ENCODE measurements at regions not wholly inside any gene's neighbourhood (a gene's known extent, or its start where the extent isn't known, plus 50 kb on each side); places are given as distances from the start of the nearest gene placed in this dataset.
"Not testable (repeated sequence)": the region's sequence is repeated elsewhere in the genome, so short reads cannot be mapped to it uniquely, and the experiment has no call there.

DNA sequence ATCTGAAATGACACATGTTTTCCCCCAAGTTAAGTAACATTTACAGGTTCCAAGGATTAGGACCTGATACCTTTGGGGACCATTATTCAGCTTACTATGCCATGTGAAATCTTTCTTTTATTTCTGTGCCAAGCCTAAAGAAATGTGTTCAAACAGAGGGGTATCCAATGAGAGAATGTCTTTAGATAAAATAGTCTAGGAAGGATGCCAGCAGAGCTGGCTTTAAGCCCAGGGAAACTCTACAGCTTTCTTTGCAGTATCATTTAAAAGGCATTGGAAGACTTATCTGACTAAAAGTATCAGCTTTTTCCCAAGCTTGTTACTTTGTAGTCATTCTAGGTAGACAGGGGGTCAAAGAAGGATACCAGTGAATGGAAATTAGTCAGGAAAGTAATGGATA, 860.4 kb downstream of the PLA2G4A start:
- no peak for DNase-seq (ENCODE audit: extremely low read depth, low read depth, low spot score)

DNA sequence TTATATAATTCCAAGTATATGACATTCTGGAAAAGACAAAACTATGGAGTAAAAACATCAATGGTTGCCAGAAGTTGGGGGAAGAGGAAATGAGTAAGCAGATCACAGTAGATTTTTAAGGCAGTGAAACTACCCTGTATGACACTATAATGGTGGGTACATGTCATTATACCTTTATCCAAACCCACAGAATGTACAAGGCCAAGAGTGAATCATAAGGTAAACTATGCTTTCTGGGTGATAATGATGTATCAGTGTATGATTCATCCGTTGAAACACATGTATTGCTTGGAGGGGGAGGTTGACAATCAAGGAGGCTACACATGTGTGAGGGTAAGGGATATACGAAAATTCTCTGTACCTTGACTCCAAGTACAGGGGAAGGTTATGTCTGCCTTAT, 862.7 kb downstream of the PLA2G4A start:
- peak; percentile 33 for DNase-seq (ENCODE audit: extremely low read depth, low read depth, low spot score)

DNA sequence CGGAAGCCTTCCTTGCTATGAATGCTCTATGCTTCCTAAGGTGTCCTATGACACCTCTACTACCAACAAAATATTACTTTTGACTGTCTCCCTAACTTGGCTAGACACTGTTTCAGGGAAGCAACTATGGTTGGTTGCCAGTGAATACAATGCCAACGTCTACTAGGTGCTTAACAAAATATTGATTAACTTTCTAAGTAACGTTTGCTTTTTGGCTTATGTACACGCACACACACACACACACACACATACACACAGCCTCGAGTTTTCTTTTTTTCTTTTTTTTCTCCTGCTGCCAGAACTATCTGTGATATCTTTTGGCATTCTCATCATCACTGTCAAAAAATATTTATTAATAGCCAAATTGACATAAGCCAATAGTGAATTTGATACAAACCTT, 864.0 kb downstream of the PLA2G4A start:
- no peak for DNase-seq (ENCODE audit: extremely low read depth, low read depth, low spot score)

DNA sequence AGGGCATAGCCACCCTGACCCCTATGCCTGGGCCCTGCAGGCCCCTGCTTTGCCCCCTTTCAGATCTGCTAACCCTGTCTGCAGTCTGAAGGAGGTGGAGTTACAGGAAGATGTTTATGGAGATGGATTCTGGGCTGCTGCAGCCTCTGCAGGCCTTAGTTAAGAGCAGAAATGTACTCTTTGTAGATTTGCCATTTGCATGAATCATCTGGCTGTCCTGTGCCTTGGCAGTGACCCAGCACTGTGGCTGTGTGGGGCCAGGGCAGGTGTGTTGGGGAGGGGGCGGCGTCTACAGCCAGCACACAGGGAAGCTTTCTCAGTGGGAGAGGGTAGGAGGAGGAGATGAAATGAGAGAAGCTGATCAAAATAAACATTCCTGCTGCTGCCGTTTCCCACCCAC, 867.3 kb downstream of the PLA2G4A start:
- DNase-seq (ENCODE audit: extremely low read depth, low read depth, low spot score) = no peak

DNA sequence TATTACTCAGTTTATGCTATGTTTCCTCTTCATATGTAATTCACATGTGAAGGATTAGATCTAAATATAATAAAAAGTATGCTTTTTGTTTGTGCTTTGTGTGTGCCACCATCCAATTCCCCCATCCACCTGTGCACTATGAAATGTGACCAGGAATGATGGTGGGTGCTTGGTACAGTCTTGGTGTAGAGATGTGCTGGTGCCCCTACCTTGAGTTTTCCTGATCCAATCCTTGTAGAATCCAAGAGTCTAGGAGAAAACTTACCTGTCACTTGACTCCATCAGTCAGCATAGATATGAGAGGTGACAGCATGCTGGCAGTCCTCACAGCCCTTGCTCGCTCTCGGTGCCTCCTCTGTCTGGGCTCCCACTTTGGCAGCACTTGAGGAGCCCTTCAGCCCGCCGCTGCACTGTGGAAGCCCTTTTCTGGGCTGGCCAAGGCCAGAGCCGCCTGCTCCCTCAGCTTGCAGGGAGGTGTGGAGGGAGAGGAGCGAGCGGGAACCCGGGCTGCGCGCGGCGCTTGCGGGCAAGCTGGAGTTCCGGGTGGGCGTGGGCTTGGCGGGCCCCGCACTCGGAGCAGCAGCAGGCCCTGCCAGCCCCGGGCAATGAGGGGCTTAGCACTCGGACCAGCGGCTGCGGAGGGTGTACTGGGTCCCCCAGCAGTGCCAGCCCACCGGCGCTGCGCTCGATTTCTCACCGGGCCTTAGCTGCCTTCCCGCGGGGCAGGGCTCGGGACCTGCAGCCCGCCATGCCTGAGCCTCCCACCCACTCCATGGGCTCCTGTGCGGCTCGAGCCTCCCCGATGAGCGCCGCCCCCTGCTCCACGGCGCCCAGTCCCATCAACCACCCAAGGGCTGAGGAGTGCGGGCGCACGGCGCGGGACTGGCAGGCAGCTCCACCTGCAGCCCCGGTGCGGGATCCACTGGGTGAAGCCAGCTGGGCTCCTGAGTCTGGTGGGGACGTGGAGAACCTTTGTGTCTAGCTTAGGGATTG, 874.7 kb downstream of the PLA2G4A start:
- not testable (repeated sequence) for DNase-seq (ENCODE audit: extremely low read depth, low read depth, low spot score)

DNA sequence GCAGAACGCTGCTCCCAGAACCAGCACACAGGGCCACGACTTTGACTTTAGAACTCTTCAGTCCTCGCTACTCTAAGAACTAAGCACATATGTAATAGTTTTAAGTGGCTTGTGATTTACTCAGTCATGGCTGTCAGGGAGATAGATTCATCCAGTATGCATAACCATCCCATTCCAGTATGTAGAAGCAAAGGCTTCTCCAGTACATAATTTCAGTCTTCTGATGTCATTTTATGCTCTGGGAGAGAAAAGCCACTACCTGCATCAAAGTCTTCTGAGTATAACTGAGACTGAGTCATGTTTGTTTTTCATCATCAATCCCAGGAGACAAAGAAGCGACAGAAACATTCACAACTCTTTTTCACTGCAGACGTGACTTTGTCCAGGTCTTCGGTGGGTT, 885.7 kb downstream of the PLA2G4A start:
- DNase-seq (ENCODE audit: extremely low read depth, low read depth, low spot score) = no peak

DNA sequence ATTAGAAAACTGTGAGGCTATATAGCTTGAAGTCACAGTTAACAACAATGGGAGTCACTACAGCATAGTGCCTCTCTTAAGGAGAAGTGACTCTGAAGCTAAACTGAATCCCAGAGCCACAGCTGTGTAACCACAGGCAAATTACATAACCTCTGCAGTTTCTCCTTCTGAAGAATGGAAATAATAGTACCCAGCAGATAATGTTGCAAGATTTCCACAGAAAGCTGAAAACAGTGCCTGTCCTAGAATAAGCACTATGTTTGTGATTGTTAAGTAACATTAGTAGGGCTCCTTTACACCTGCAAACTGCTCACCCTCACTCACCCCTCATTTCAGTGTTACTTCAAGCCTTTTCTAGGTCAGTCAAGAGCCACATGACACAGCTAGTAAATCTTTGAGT, 886.7 kb downstream of the PLA2G4A start:
- no peak for DNase-seq (ENCODE audit: extremely low read depth, low read depth, low spot score)

DNA sequence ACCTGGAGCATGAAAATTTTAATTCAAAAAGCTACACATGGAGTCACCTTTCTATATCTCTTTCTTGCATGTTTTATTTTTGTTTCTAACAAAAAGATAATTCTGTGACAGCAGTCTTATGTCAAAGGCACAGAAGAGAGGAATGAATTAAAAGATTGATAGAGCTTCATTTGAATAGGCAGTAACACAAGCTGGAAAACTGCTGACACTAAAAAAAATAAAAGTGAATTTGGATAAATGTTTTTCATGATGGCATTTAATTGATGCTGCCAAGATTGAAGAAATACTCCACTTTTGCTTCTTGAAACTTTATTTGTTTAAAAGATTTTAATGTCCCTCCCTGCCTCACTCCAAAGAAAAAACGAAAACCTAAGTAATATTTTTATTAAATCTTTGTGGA, 887.4 kb downstream of the PLA2G4A start:
- no peak for DNase-seq (ENCODE audit: extremely low read depth, low read depth, low spot score)

DNA sequence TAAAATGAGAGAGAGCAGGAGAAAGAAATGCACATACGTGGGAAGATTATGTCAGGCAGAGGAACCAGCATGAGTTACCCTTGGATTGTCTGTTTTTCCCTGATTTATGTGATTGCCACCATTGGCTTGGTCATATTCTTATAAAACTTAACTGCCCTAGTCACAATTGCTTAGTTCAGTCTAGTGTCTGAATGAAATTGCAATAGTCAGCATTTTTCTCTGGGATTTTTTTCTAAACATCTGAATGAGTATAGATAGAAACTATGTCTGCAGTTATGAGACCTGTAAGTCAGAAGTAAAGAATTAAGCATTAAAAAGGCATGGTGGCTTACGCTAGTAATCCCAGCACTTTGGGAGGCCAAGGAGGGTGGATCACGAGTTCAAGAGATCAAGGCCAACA, 889.8 kb downstream of the PLA2G4A start:
- no peak for DNase-seq (ENCODE audit: extremely low read depth, low read depth, low spot score)

DNA sequence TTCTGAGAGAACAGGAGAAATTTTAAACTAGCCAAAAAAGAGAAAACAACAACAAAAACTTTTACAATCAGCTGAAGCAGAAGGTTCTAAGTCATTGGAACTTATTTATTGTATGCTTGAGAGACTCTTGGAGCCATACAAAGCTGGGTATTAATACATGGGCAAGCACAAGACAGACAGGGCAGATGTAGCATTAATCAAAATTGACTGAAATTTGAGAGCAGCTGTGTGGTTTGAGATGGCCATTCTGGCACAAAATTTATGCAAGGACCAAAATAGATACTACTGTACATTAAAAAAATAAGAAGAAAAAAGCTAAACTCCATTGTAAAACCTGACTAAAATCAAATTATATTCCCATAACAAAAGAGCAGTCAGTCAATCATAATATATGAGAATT, 892.5 kb downstream of the PLA2G4A start:
- DNase-seq (ENCODE audit: extremely low read depth, low read depth, low spot score) = no peak

DNA sequence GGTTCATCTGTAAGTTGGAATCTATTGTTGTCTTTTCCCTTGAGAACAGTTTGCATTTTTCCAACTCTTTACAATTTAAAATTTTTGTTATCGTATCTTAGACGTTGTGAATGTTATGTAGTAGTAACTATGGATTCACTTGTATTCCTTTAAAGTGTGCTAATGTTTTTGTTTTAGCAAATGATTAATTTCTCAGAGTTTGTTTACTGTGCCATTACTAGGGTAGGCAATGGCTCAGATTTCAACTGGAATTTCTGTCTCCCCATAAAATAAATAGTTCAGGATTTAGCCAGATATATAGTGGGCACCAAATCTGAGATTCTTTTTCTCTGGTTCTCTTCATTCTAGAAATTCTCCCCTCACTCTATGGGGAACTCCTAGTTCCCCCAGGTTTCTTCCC, 896.5 kb downstream of the PLA2G4A start:
- no peak for DNase-seq (ENCODE audit: extremely low read depth, low read depth, low spot score)

DNA sequence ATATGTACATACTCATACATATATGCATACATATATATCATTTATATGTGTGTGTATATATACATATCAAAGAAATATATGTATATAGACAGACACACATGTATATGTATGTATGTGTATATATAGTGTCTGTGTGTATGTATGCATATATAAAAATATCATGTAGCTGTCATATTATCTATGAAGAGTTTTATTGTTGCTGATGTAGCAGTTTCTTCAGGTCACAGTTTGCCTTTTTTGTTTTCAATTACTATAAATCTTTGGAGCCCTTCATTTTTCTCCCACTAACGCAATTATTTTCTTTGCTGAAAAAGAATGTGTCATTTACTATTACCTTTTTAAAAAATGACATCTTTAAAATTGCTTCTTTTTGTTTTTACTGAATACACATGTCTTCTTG, 904.5 kb downstream of the PLA2G4A start:
- no peak for DNase-seq (ENCODE audit: extremely low read depth, low read depth, low spot score)

DNA sequence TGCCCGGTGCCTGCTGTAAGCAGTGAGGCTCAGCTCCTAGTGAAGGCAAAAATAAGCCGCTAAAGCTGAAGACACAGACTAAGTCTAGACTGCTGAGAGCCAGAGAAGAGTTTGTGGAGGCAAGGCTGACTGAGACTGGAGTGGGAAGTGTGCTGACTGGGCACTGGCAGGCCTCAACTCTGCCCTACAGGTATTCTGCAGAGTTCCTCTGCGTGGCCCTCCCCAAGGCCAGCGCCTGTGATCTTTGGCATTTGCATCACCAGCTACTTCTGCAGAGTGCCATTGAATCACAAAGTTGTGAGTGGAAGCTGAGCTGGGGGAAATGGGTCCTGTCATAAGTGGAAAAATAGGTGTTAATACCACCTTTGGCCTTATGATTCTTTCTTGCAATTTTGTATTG, 905.7 kb downstream of the PLA2G4A start:
- DNase-seq (ENCODE audit: extremely low read depth, low read depth, low spot score) = no peak

DNA sequence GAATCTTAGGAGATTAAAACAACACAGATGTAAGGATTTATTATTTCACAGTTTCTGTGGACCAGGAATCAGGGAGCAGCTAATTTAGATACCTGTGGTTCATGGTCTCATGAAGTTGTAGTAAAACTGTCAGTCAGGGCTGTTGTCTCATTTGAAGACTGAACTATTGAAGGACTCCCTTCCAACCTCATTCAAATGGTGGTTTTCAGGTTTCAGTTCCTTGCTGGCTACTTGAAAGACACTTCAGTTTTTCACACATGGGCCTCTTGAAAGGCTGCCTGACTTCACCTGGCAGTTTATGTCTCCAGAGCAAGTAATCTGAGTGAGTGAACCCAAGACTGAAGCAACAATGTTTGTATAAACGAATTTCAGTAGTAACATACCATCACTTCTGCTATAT, 915.9 kb downstream of the PLA2G4A start:
- no peak for DNase-seq (ENCODE audit: extremely low read depth, low read depth, low spot score)

DNA sequence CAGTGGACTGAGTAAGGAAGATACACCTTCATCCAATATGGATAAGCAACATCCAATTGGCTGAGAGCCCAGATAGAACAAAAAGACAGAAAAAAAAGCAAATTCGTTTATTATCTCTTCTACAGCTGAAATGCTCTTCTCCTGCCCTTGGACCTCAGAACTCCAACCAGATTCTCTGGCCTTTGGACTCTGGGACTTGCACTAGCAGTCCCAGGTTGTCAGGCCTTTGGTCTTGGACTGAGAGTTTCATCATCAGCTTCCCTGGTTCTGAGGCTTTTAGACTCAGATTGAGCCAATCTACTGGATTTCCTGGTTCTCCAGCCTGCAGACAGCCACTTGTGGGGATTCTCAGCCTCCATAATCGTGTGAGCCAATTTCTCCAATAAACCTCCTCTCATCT, 926.8 kb downstream of the PLA2G4A start:
- no peak for DNase-seq (ENCODE audit: extremely low read depth, low read depth, low spot score)

DNA sequence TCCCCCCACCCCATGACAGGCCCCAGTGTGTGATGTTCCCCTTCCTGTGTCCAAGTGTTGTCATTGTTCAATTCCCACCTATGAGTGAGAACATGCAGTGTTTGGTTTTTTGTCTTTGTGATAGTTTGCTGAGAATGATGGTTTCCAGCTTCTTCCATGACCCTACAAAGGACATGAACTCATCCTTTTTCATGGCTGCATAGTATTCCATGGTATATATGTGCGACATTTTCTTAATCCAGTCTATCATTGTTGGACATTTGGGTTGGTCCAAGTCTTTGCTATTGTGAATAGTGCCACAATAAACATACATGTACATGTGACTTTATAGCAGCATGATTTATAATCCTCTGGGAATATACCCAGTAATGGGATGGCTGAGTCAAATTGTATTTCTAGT, 927.9 kb downstream of the PLA2G4A start:
- not testable (repeated sequence) for DNase-seq (ENCODE audit: extremely low read depth, low read depth, low spot score)

DNA sequence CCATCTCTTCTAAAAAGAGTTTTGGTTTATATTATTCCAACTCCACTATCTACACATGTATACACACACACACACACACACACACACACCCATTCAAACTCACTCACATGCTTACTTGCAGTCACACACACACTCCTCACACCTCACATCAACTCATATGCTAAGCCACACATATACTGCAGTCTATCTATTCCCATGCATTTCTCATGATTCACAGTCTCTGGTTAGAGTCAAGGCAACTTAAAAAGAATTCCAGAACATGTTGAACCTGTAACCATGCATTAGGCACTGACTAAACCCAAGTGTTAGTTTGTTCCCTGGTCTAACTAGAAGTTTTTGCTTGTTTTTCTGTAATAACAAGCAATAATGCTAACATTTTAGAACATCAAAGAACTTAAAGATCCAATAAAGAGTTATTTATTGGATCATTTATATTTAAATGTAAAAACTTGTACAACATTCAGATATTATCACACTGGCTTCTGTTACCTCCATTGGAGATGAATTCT, 931.1 kb downstream of the PLA2G4A start:
- DNase-seq (ENCODE audit: extremely low read depth, low read depth, low spot score) = no peak

DNA sequence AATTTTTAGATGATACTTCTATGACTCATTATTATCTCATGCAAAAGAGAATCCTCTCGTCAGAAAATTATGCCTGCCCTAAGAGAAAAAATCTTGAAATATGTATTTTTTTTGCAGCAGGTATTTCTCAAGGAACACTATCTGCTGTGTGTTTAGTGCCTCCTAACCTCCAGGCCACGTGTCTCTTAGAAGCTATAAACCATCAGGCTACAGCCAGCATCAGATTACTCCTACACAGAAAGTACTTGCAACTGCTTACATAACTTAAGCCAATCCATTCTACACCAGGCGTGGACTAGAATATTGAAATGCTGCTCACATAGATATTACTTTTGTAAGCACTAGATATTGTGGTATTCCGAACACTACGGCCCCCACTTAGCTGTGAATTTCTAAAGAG, 933.4 kb downstream of the PLA2G4A start:
- DNase-seq (ENCODE audit: extremely low read depth, low read depth, low spot score) = no peak

DNA sequence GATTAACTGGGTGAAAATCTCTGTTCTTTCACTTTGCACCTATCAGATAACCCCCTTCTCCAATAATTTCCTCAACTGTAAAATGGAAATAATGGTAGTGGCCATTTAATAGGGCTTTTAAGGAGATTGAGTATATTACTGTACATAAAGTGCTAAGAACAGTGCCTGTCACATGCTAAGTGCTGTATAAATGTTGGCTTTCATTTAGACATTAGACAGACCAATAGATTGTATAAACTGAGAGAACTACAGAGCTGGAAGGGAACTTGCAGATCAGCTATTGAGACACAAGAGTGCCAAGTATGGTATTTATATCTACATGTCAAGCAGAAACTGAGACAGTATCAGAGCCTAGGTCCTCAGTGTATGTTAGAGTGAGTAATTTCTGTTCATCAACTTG, 934.7 kb downstream of the PLA2G4A start:
- DNase-seq (ENCODE audit: extremely low read depth, low read depth, low spot score) = no peak

DNA sequence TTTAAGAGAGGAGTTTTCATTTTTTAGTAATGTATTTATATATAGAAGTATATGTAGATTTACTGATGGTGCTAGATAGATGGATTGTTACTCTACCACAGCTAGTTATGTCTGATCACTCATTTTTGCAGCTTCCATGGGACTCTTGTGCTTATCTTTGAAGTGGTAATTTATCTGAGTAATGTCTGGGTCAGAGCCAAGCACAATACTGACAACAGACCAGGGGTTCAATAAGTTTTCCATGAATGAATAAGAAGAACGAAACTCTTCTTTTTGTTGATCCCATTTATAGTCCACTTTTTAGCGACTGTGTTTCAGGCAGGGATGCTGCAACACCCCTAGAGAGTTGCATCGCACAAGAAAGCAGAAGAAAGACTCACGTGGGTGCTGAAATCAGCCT, 935.2 kb downstream of the PLA2G4A start:
- DNase-seq (ENCODE audit: extremely low read depth, low read depth, low spot score) = no peak

DNA sequence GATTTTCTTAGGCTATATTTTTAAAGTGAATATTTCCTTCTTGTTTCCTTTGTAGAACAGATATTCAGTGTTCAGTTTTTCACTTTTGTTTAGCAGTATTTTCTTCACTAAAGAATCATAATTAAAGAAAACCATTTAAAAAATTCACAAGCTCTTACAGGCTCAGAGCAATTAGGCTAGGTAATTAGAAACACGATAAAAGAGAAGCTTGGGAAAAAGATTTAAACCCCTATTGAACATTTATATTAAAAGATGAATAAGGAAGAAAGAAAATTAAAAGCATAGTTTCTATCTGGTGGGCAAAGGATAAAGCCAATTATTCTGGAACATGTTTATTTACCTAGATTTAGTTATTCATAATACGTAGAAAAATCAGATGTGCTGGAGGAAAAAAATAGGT, 942.6 kb downstream of the PLA2G4A start:
- no peak for DNase-seq (ENCODE audit: extremely low read depth, low read depth, low spot score)

DNA sequence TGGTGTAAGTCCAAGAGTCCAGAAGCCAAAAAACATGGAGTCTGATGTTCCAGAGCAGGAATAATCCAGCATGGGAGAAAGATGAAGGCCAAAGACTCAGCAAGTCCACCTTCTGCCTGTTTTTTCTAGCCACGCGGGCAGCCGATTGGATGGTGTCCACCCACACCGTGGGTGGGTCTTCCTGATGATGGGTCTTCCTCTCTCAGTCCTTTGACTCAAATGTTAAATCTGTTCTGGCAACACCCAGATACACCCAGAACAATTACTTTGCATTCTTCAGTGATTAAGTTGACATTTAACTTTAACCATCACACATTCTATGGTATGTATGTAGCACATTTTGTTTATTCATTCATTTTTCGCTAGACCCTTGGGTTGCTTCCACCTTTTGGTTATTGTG, 944.4 kb downstream of the PLA2G4A start:
- no peak for DNase-seq (ENCODE audit: extremely low read depth, low read depth, low spot score)

DNA sequence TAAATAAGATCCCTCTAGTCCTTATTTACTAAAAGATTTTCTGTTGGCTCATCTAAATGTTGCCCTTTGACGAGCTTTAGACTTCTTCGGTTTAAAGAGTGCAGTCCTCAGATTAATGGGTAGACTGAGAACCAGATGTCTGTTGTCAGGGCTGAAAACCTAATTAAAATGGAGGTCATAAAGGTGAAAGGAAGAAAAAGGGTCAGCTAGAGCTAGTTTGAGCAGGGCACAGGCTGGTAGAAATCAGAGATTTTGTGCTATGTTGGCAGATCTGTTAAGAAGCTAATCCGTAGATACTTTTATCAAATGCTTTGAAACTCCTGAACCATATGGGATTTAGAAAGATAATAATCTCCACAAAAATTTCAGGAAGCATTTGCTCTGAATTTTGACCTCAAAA, 959.0 kb downstream of the PLA2G4A start:
- no peak for DNase-seq (ENCODE audit: extremely low read depth, low read depth, low spot score)
